ENCODE measurements at regions not wholly inside any gene's neighbourhood (a gene's known extent, or its start where the extent isn't known, plus 50 kb on each side); places are given as distances from the start of the nearest gene placed in this dataset.

DNA sequence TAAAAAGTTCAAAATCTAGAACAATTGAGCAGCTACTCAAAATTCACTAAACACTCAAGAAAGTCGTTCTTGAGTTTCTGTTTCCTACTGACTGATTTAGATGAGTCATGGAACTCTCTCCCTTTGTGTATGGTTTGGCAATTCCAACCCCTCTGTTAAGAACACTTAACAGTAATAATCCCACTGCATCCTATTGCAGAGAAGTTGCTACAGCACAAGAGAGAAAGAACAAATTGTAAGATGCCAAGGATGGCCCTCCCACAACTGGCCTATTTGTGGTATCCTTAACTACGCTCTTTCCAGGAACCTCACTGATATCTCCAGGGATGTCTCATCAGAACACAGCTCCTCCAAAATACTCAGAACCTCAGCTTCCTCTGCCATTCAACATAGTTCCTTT, 701.8 kb upstream of the TENM3 start:
- no peaks in the 10 kb centered on the region for H3K9me3 ChIP-seq
- no peak overlapping the region for H3K27ac ChIP-seq
- no peaks in the 10 kb centered on the region for H3K36me3 ChIP-seq
- H3K27me3 ChIP-seq: no peaks in the 10 kb centered on the region
- H3K4me3 ChIP-seq: no peak overlapping the region
- intact Hi-C loops (cut with DNase I): no loop called here
- ATAC-seq: no peak
- no peak for DNase-seq
- TF ChIP-seq, protein P1, sequence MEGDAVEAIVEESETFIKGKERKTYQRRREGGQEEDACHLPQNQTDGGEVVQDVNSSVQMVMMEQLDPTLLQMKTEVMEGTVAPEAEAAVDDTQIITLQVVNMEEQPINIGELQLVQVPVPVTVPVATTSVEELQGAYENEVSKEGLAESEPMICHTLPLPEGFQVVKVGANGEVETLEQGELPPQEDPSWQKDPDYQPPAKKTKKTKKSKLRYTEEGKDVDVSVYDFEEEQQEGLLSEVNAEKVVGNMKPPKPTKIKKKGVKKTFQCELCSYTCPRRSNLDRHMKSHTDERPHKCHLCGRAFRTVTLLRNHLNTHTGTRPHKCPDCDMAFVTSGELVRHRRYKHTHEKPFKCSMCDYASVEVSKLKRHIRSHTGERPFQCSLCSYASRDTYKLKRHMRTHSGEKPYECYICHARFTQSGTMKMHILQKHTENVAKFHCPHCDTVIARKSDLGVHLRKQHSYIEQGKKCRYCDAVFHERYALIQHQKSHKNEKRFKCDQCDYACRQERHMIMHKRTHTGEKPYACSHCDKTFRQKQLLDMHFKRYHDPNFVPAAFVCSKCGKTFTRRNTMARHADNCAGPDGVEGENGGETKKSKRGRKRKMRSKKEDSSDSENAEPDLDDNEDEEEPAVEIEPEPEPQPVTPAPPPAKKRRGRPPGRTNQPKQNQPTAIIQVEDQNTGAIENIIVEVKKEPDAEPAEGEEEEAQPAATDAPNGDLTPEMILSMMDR (IDR thresholded peaks at IDR 0.05): no peak
- H3K4me1 ChIP-seq: no peaks in the 10 kb centered on the region

DNA sequence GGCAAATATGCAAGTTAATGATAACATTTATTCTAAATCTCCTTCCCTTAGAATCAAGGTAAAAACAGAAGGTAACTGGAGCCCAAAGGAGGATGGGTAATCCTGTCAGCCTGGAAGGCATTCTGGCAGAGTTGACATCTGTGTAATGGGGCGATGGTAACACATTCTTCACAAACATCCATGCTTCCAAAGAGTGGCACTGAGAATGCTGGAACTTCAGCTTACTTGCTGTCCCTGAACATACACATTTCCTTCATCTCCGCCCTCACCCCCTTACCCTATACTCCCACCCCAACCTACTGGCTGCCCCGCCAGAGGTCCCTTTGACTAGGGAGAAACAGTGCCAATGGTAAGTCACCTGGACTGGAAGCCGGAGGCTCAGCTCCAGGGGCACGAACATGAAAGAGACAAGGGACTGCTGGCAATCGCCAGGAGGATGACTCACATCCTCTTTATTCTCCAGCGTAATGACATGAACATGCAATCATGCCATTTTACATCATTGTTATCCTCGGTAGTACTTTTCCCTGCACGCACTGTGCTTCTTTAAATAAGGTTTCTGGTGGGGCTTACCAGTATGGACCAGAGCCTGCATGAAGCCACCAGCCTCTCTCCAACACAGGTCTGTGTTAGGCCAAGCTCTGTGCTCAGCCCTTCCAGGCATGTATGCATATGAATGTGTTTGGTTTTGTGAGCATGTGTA, 694.2 kb upstream of the TENM3 start:
- Histone ChIP-seq H3K9me3 (no peaks in the 10 kb centered on the region), H3K36me3 (no peaks in the 10 kb centered on the region), H3K4me1 (no peaks in the 10 kb centered on the region), H3K27ac (no peak overlapping the region), H3K4me3 (no peak overlapping the region), H3K27me3 (no peaks in the 10 kb centered on the region)
- ATAC-seq: no peak
- TF ChIP-seq, protein P1 (IDR thresholded peaks at IDR 0.05): no peak
- DNase-seq: no peak
- intact Hi-C loops (cut with DNase I): no loop called here

DNA sequence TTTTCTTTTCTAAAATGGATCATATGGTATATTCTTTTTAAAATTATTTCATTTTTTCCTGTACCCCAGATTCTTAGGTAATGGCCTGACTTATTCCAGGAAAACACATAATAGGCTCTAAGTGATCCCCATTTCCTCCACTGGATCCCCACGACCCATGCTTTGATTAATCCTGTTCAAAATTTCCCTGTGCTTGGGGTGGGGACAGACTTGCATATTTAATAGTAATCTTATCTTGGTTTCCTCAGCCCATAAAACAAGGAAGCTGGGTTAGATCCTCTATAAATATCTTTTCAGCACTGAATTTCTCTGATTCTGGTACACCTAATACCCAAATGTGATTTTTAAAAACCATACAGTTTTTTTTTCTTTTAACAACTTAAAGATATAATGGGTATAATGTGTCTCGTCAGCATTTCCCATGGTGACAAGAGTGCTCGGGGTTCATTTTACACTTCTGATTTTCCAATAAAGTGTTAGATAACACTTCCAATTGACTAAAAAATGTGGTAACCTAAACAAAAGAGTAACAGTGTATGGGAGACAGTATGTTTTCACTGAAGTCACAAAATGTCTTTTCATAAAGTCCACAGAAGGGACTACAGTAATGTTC, 693.5 kb upstream of the TENM3 start:
- Histone ChIP-seq H3K4me1 (no peaks in the 10 kb centered on the region), H3K27ac (no peak overlapping the region), H3K9me3 (no peaks in the 10 kb centered on the region), H3K4me3 (no peak overlapping the region), H3K27me3 (no peaks in the 10 kb centered on the region), H3K36me3 (no peaks in the 10 kb centered on the region)
- TF ChIP-seq, protein P1 (IDR thresholded peaks at IDR 0.05): no peak
- ATAC-seq: no peak
- intact Hi-C loops (cut with DNase I): no loop called here
- no peak for DNase-seq

DNA sequence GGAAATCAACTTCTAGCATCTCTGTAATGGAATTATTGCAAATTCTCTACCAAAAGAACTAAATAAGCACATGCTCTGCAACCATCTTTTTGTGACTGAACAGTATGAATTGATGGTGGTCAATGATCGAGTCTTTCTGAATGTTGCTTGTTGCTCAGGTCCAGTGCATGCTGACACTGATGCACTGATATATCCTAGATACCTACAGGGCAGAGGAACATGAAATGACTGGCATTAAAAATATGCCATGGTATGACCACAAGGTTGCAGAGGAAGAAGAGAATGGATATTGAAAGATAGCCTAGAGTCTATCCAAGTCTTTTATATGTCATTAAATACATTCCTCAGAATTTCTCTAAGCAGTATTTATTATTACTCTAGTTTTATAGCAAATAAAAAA, 692.8 kb upstream of the TENM3 start:
- Histone ChIP-seq H3K4me3 (no peak overlapping the region), H3K9me3 (no peaks in the 10 kb centered on the region), H3K4me1 (no peaks in the 10 kb centered on the region), H3K36me3 (no peaks in the 10 kb centered on the region), H3K27me3 (no peaks in the 10 kb centered on the region), H3K27ac (no peak overlapping the region)
- TF ChIP-seq, protein P1 (IDR thresholded peaks at IDR 0.05): no peak
- DNase-seq: no peak
- no peak for ATAC-seq
- intact Hi-C loops (cut with DNase I): no loop called here

DNA sequence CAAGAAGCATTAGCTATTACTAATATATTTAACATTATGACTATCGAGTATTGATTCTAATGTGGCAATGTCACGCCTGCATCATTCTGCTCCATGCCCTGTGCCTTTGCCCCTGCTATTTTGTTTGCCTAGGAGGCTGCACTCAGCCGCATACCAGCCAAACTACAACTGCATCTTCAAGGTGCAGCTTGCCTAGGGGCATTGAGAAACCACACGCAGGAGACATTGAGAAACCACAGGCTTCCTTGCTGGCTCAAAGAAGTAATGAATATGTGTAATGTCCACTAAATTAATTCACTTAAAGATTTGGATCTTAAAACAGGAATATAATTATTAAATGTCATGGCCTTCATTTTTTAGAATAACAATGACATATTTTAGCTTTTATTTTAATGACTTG, 683.6 kb upstream of the TENM3 start:
- DNase-seq (no peak), ATAC-seq (no peak)
- intact Hi-C loops (cut with DNase I): no loop called here
- H3K9me3 ChIP-seq: no peaks in the 10 kb centered on the region
- no peaks in the 10 kb centered on the region for H3K36me3 ChIP-seq
- H3K4me1 ChIP-seq: no peaks in the 10 kb centered on the region
- TF ChIP-seq, protein P1 (IDR thresholded peaks at IDR 0.05): no peak
- H3K27ac ChIP-seq: no peak overlapping the region
- no peak overlapping the region for H3K4me3 ChIP-seq
- no peaks in the 10 kb centered on the region for H3K27me3 ChIP-seq
